ENCODE measurements at regions not wholly inside any gene's neighbourhood (a gene's known extent, or its start where the extent isn't known, plus 50 kb on each side); places are given as distances from the start of the nearest gene placed in this dataset.
"Not testable (repeated sequence)": the region's sequence is repeated elsewhere in the genome, so short reads cannot be mapped to it uniquely, and the experiment has no call there.

- H3K9me3 ChIP-seq (ENCODE audit: control insufficient read depth, insufficient read depth, low read length) = no peaks in the 10 kb centered on the region
- H3K36me3 ChIP-seq (ENCODE audit: insufficient read depth, low read length) = no peaks in the 10 kb centered on the region
- H3K4me1 ChIP-seq (ENCODE audit: insufficient read depth, low read length) = no peaks in the 10 kb centered on the region
- H3K9ac ChIP-seq (ENCODE audit: low read depth, low read length) = no peak overlapping the region
These were observed 987.3 kb downstream of the GRID1 start for GRCh38 chr10:85379338-85379737.

GRCh38 chr10:85400981-85401695 lies 965.5 kb downstream of the GRID1 start:
- no peaks in the 10 kb centered on the region for H3K36me3 ChIP-seq (ENCODE audit: insufficient read depth, low read length)

GRCh38 chr10:85402541-85402940 lies 964.1 kb downstream of the GRID1 start:
- Histone ChIP-seq H3K9me3 (ENCODE audit: control insufficient read depth, insufficient read depth, low read length) (no peaks in the 10 kb centered on the region), H3K4me1 (ENCODE audit: insufficient read depth, low read length) (no peaks in the 10 kb centered on the region), H3K9ac (ENCODE audit: low read depth, low read length) (no peak overlapping the region), H3K36me3 (ENCODE audit: insufficient read depth, low read length) (no peaks in the 10 kb centered on the region)

More at GRCh38 chr10:85400981-85401695, 965.5 kb downstream of the GRID1 start:
- no peaks in the 10 kb centered on the region for H3K9me3 ChIP-seq (ENCODE audit: control insufficient read depth, insufficient read depth, low read length)
- no peaks in the 10 kb centered on the region for H3K4me1 ChIP-seq (ENCODE audit: insufficient read depth, low read length)
- no peak overlapping the region for H3K9ac ChIP-seq (ENCODE audit: low read depth, low read length)

- Histone ChIP-seq H3K9ac (ENCODE audit: low read depth, low read length) (no peak overlapping the region), H3K9me3 (ENCODE audit: control insufficient read depth, insufficient read depth, low read length) (no peaks in the 10 kb centered on the region), H3K36me3 (ENCODE audit: insufficient read depth, low read length) (no peaks in the 10 kb centered on the region), H3K4me1 (ENCODE audit: insufficient read depth, low read length) (no peaks in the 10 kb centered on the region)
These were observed 959.5 kb downstream of the GRID1 start for GRCh38 chr10:85407088-85407487.

GRCh38 chr10:85408388-85408787 lies 958.2 kb downstream of the GRID1 start:
- Histone ChIP-seq H3K9me3 (ENCODE audit: control insufficient read depth, insufficient read depth, low read length) (no peaks in the 10 kb centered on the region), H3K4me1 (ENCODE audit: insufficient read depth, low read length) (no peaks in the 10 kb centered on the region), H3K9ac (ENCODE audit: low read depth, low read length) (no peak overlapping the region), H3K36me3 (ENCODE audit: insufficient read depth, low read length) (no peaks in the 10 kb centered on the region)

GRCh38 chr10:85410586-85410985 lies 956.0 kb downstream of the GRID1 start:
- not testable (repeated sequence) for H3K36me3 ChIP-seq (ENCODE audit: insufficient read depth, low read length); H3K9me3 ChIP-seq (ENCODE audit: control insufficient read depth, insufficient read depth, low read length); H3K9ac ChIP-seq (ENCODE audit: low read depth, low read length); H3K4me1 ChIP-seq (ENCODE audit: insufficient read depth, low read length)

GRCh38 chr10:85413570-85413969 lies 953.0 kb downstream of the GRID1 start:
- Histone ChIP-seq H3K4me1 (ENCODE audit: insufficient read depth, low read length) (no peaks in the 10 kb centered on the region), H3K9ac (ENCODE audit: low read depth, low read length) (no peak overlapping the region), H3K36me3 (ENCODE audit: insufficient read depth, low read length) (no peaks in the 10 kb centered on the region), H3K9me3 (ENCODE audit: control insufficient read depth, insufficient read depth, low read length) (no peaks in the 10 kb centered on the region)

GRCh38 chr10:85420501-85421191 lies 945.9 kb downstream of the GRID1 start:
- Histone ChIP-seq H3K36me3 (ENCODE audit: insufficient read depth, low read length) (no peaks in the 10 kb centered on the region), H3K9me3 (ENCODE audit: control insufficient read depth, insufficient read depth, low read length) (no peaks in the 10 kb centered on the region), H3K4me1 (ENCODE audit: insufficient read depth, low read length) (no peaks in the 10 kb centered on the region), H3K9ac (ENCODE audit: low read depth, low read length) (no peak overlapping the region)

- no peaks in the 10 kb centered on the region for H3K4me1 ChIP-seq (ENCODE audit: insufficient read depth, low read length)
- no peaks in the 10 kb centered on the region for H3K9me3 ChIP-seq (ENCODE audit: control insufficient read depth, insufficient read depth, low read length)
- no peaks in the 10 kb centered on the region for H3K36me3 ChIP-seq (ENCODE audit: insufficient read depth, low read length)
- no peak overlapping the region for H3K9ac ChIP-seq (ENCODE audit: low read depth, low read length)
These were observed 945.2 kb downstream of the GRID1 start for GRCh38 chr10:85421421-85421820.

GRCh38 chr10:85429126-85429525 lies 937.5 kb downstream of the GRID1 start:
- Histone ChIP-seq H3K9me3 (ENCODE audit: control insufficient read depth, insufficient read depth, low read length) (no peaks in the 10 kb centered on the region), H3K4me1 (ENCODE audit: insufficient read depth, low read length) (no peaks in the 10 kb centered on the region), H3K36me3 (ENCODE audit: insufficient read depth, low read length) (no peaks in the 10 kb centered on the region), H3K9ac (ENCODE audit: low read depth, low read length) (no peak overlapping the region)

- Histone ChIP-seq H3K36me3 (ENCODE audit: insufficient read depth, low read length) (no peaks in the 10 kb centered on the region), H3K9ac (ENCODE audit: low read depth, low read length) (no peak overlapping the region), H3K4me1 (ENCODE audit: insufficient read depth, low read length) (no peaks in the 10 kb centered on the region), H3K9me3 (ENCODE audit: control insufficient read depth, insufficient read depth, low read length) (no peaks in the 10 kb centered on the region)
These were observed 935.6 kb downstream of the GRID1 start for GRCh38 chr10:85430991-85431390.

- Histone ChIP-seq H3K9me3 (ENCODE audit: control insufficient read depth, insufficient read depth, low read length) (no peaks in the 10 kb centered on the region), H3K4me1 (ENCODE audit: insufficient read depth, low read length) (no peaks in the 10 kb centered on the region), H3K36me3 (ENCODE audit: insufficient read depth, low read length) (no peaks in the 10 kb centered on the region), H3K9ac (ENCODE audit: low read depth, low read length) (no peak overlapping the region)
These were observed 933.3 kb downstream of the GRID1 start for GRCh38 chr10:85433248-85433647.

GRCh38 chr10:85444868-85445267 lies 921.7 kb downstream of the GRID1 start:
- no peaks in the 10 kb centered on the region for H3K4me1 ChIP-seq (ENCODE audit: insufficient read depth, low read length)
- no peaks in the 10 kb centered on the region for H3K36me3 ChIP-seq (ENCODE audit: insufficient read depth, low read length)
- H3K9ac ChIP-seq (ENCODE audit: low read depth, low read length) = no peak overlapping the region
- H3K9me3 ChIP-seq (ENCODE audit: control insufficient read depth, insufficient read depth, low read length) = no peaks in the 10 kb centered on the region

GRCh38 chr10:85445702-85446101 lies 920.9 kb downstream of the GRID1 start:
- H3K9me3 ChIP-seq (ENCODE audit: control insufficient read depth, insufficient read depth, low read length) = no peaks in the 10 kb centered on the region
- H3K4me1 ChIP-seq (ENCODE audit: insufficient read depth, low read length) = no peaks in the 10 kb centered on the region
- no peaks in the 10 kb centered on the region for H3K36me3 ChIP-seq (ENCODE audit: insufficient read depth, low read length)
- no peak overlapping the region for H3K9ac ChIP-seq (ENCODE audit: low read depth, low read length)

GRCh38 chr10:85446827-85447226 lies 919.8 kb downstream of the GRID1 start:
- no peaks in the 10 kb centered on the region for H3K9me3 ChIP-seq (ENCODE audit: control insufficient read depth, insufficient read depth, low read length)
- no peak overlapping the region for H3K9ac ChIP-seq (ENCODE audit: low read depth, low read length)

More at GRCh38 chr10:85446827-85447226, 919.8 kb downstream of the GRID1 start:
- no peaks in the 10 kb centered on the region for H3K4me1 ChIP-seq (ENCODE audit: insufficient read depth, low read length)
- no peaks in the 10 kb centered on the region for H3K36me3 ChIP-seq (ENCODE audit: insufficient read depth, low read length)

Data from ES-I3 (cell line).